Epithelial cell of esophagus (primary cell): ENCODE measurements at regions not wholly inside any gene's neighbourhood (a gene's known extent, or its start where the extent isn't known, plus 50 kb on each side); places are given as distances from the start of the nearest gene placed in this dataset.

Experiments
- DNase-seq: peaks from one replicate; pipeline ENCODE4 v3.0.0; 2010; ENCODE audit warnings: low read depth
- H3K4me3 ChIP-seq: 2 replicates; pipeline ENCODE4 v1.5.1; 2011; ENCODE audit warnings: mild to moderate bottlenecking, low read length, control low read depth
- CTCF ChIP-seq: IDR thresholded peaks from 2 replicates; pipeline ENCODE4 v1.5.1; 2011; ENCODE audit warnings: low read depth, mild to moderate bottlenecking, low read length, control low read depth, inconsistent platforms; ENCODE audit not compliant: insufficient read depth; ENCODE audit errors: missing control alignments

DNA sequence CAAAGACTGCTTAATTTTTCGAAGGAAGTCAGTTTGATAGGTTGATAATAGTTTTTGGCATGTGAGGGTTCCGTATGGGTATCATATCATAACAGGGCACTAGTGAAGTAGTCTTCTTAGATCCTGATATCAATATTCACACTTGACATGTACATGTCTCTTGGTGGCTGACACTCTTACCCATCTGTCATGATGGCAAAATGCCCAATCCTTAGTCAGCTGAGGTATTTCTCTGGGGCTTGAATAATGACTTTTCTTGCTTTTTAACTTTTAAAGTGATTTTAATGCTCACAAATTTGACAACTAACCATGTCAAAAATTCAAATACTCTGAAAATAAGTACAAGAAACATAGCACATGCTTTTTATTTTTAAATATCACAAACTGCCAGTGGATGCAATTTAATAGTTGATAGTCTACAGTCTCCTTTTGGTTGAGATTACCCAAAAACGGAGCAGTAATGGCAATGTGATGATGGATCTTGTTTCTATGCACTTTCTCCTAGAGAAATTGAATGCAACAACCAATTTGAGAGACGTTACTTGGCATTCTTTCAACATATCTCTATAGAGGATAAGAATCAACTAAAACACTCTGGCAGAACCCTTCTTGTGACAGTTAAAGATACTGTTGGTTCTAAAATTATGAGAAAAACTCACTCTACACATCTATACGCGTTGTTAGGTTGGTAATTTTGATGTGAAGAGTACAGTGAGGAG is 552.9 kb upstream of the PABPC4L start:
- TF ChIP-seq CTCF: no peak
- peak; percentile 1 for DNase-seq
- H3K4me3 ChIP-seq: no peak overlapping the region

DNA sequence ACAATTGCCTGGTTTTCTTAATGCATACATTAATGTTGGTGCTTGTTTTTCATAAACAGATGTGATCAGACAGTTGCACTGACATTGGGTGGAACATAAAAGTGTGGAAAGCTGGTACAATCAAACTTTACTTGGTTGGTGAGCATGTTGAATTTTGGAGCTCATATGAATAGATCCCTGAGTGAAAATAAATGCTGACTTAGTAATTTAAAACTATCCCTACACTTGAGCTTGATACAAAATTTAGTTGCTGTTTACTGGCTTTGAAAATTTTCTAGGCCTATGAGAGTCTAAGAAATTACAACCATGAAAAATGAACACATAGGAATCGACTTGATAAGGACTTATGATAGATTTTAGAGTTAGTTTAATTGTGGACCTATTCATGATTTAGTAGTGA is 551.8 kb upstream of the PABPC4L start:
- no peak for TF ChIP-seq CTCF
- no peak for DNase-seq
- H3K4me3 ChIP-seq: no peak overlapping the region

- H3K4me3 ChIP-seq: no peak overlapping the region
- TF ChIP-seq CTCF: no peak
- no peak for DNase-seq
Observed at GRCh38 chr4:134747108-134747805, 545.7 kb upstream of the PABPC4L start.

DNA sequence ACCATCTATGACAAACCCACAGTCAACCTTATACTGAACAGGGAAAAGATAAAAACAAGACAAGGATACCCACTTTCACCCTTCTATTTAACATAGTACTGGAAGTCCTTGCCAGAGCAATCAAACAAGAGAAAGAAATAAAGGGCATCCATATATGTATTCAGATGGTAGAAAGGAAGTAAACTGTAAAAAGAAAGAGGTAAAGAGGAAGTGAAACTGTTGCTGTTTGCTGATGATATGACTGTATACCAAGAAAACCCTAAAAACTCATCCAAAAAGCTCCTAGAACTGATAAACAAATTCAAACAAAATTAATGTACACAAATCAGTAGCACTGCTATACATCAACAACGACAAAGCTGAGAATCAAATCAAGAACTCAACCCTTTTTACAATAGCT is 538.7 kb upstream of the PABPC4L start:
- no peak for DNase-seq
- no peak for TF ChIP-seq CTCF
- no peak overlapping the region for H3K4me3 ChIP-seq

DNA sequence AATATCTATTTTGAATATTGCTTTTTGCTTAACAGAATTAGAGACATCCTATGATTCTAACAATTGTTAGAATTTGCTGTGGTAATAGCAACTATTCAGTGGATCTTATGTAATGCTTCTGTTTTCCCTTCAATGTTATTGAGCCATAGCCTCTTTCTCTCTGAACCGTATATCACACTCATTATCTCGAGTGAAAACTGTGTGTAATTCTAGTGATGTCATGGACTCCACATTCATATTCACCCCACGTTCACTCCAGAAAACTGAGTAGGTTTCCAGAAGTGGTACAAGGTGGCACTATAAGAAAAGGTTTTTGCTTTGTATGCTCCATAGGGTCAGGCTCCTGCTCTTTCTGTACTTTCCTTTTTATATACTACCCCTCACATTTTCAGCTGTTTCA is 534.3 kb upstream of the PABPC4L start:
- no peak overlapping the region for H3K4me3 ChIP-seq
- no peak for TF ChIP-seq CTCF
- DNase-seq: no peak

DNA sequence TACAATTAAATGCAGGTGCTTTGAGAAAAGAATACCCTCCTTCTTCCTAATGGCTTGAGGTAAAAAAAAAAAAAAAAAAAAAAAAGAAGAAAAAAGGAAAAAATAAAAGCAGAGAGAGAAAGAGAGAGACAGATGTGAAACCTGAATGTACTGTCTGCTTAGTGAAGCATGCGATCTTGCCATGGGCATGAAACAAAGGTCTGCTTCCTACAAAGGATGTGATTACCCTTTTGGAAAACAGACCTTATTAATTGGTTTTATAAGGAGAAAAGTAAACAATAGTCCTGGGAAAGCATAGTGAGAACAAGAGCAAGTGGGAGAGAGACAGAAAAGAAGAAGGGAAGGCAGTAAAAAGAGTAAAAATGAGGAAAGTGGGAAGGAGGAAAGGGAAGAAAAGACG is 526.1 kb upstream of the PABPC4L start:
- no peak overlapping the region for H3K4me3 ChIP-seq
- no peak for DNase-seq
- TF ChIP-seq CTCF: no peak

DNA sequence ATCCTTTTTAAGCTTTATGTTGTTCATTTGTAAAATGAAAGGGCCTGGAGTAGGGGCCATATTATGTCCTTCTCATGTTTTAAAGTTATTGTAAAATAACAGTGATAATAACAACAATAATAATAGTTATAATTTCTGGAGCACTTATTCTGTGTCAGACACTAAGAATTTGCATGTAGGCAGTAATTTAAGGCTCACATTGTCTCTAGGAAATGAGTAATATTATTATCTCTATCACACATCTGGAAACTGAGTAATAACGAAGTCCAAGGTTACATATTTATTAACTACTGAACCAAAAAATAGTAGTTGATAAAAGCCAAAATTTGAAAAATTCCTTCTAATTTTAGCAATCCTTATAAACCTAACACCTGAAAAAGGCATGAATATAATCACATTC is 520.7 kb upstream of the PABPC4L start:
- H3K4me3 ChIP-seq: no peak overlapping the region
- no peak for TF ChIP-seq CTCF
- DNase-seq: no peak
